Embryonic facial prominence (tissue), 1 donor: ENCODE measurements at regions not wholly inside any gene's neighbourhood (a gene's known extent, or its start where the extent isn't known, plus 50 kb on each side); places are given as distances from the start of the nearest gene placed in this dataset.

ENCODE experiments used
- DNase-seq: peaks from one replicate; pipeline ENCODE4 v3.0.0-alpha.2; 2016; ENCODE audit errors: extremely low spot score

DNA sequence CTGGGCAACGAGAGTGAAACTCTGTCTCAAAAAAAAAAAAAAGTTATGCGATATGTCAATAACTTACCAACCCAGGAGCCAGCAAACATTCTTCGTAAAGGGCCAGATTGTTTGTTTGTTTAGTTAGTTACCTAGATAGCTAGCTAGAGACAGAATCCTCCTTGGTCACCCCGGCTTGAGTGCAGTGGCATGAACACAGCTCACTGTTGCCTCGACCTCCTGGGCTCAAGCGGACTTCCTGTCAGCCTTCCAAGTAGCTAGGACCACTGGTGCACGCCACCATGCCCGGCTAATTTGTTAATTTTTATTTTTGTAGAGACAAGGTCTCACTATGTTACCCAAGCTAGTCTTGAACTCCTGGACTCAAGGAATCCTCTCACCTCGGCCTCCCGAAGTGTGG, 113.0 kb downstream of the LITAF start:
- DNase-seq, result no peak

DNA sequence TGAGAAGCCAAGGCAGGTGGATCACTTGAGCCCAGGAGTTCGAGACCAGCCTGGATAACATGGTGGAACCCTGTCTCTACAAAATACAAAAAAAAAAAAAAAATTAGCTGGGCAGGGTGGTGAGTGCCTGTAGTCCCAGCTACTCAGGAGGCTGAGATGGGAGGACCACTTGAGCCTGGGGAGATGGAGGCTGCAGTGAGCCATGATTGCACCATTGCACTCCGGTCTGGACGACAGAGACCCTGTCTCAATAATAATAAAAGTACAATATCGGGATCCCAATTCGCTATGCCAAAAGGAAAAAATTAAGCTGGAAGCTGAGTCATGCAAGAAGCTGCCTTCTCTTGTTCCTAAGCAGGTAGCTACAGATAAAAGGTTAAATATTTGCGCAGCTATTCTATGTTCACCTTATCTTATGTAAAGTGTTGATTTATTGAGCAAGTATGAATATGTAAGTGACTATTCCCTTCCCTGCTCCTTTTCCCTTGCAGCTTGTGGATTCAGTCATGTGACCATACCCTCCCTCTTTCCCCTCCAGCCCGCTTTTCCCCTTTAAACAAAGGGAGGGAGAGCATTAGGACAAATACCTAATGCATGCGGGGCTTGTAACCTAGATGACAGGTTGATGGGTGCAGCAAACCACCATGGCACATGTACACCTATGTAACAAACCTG, 112.0 kb downstream of the LITAF start:
- no peak for DNase-seq

DNA sequence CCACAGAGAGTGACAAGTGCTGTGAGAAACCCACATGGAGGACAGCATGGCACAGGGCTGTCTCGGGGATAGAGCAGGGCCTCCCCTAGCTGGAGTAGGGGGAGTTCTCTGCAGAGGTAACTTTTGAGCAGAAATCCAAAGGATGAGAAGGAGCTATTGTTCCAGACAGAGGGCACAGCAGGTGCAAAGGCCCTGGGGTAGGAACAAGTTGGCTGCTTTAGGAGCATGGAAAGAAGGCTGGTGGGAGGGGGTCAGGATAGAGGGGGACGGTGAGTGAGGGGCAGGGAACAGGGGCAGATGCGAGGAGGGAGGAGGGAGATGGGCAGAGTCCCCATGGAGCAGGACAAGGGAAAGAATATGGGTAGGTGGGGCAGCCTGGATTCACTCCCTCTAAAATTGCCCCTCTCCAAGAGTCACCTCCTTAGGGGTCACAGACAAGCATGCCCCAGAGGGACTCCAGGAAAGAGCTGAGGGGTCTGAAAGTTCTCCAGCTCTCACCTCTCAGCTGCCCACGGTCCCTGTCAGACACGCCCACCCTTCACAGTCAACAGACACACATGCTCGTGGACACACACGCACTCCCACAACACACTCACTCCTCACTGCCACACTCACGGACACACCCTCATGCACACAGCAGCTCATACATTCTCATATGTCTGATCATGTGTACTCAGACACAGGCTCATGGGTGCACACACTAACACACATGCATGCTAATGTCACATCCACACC, 110.7 kb downstream of the LITAF start:
- DNase-seq, result no peak

DNA sequence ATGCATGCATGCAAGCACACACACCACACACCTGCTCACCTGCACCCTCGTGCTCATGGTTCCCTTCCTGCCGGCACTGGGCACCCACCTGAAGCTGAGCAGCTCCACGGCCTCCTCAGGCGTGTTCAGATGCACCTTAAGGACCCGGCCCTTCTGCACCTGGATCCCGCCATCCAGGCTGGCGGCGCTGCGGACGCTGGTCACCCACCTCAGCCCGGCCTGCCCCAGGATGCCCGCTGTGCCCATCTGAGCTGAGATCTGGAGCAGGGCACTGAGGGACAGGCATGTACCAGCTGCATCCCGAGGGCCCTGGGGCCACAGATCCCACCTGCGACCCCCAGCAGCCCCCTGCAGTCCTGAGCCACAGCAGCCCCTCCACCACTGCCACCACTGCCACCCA, 110.0 kb downstream of the LITAF start:
- DNase-seq, result no peak

DNA sequence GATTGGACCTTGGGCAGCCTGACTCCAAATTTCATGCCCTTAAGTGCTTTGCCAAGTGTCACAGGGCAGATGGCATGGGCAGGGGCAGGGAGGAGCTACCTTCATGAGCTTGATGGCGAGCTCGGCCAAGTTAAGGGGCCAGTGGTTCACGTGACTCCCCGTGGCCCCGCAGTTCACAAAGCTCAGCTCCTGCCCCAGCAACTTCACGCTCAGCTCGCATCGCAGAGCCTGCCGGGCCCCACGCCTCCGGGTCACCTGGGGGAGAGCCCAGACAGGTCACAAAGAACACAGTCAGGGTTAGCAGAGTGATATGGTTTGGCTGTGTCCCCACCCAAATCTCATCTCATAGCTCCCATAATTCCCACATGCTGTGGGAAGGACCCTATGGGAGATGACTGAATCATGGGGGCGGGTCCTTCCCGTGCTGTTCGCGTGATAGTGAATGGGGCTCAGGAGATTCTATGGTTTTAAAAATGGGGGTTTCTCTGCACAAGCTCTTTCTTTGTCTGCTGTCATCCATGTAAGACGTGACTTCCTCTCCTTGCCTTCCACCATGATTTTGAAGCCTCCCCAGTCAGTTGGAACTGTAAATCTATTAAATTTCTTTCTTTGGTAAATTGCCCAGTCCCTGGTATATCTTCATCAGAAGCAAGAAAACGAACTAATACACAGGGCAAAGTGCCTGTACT, 108.1 kb downstream of the LITAF start:
- no peak for DNase-seq

DNA sequence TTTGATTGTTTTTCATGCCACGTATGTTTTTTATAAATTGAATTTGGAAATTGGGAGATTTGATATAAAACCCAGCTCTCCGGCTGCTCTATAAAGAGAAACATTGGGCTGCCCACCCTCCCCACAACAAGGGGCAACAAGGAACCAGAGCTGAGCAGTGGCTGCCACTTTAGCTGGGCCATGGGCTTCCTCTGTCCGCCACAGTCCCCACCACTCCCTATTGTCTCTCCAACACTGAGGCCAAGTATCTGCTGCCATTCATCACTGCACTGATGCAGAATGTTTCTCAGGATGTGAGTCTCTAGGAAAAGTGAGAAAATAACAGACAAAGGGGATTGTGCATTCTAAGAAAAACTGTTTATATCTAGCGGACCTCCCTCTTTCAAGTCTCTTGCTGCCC, 106.8 kb downstream of the LITAF start:
- DNase-seq, result no peak

DNA sequence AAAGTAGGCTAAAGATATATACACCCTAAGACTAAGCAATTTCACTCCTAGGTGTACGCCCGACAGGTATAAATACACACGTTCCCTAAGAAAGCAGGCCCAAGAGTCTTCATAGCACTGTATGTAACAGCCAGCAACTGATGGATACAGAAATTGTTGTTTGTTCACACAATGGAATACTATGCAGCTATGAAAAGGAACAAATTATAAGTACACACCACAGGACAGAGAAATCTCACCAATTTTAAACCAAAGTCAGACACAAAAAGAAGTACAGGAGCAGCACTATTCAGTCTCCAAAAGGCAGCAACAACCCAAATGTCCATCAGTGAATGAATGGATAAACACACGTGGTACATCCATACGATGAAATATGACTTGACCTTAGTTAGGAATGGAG, 106.1 kb downstream of the LITAF start:
- no peak for DNase-seq

DNA sequence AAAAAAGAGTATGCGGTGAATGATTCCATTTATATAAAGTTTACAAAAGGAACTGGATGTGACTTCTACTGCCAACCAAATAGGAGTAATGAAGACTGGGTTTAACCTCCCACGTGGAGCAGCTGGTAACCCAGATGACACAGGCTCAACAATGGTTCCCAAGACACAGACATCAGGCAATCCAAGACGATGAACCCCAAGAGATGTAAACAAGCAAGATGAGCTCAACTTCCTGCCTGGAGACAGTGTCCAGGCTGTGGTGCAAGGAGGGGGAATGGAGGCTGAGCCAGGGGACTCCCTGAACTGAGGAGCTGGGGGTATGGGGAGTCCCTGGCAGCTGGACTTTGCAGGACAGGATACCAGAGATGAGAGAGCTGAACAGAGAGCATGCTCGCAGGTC, 104.7 kb downstream of the LITAF start:
- no peak for DNase-seq

DNA sequence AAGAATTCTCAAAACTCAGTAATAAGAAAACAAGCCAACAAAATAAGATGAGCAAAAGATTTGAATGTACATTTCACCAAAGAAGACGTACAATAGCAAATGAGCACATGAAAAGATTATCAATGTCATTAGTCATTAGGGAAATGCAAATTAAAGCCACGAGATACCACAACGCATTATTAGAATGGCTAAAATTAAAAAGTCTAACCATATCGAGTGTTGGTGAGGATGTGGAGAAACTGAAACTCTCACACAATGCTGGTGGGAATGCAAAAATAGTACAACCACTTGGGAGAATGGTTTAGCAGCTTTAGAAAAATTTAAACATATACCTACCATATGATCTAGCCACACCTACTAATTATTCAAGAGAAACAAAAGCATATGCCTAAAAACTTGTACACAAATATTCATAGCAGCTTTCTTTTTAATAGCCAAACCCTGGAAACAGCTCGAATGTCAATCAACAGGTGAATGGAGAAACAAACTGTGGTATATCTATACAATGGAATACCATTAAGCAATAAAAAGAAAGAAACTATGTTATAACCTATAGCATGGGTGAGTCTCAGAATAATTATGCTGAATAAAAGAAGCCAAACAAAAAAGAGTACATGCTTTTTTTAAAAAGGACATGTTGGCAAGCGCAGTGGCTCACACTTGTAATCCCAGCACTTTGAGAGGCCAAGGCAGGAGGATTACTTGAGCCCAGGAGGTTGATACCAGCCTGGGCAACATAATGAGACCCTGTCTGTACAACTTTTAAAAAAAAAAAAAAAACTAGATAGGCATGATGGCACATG, 103.6 kb downstream of the LITAF start:
- DNase-seq, result no peak

DNA sequence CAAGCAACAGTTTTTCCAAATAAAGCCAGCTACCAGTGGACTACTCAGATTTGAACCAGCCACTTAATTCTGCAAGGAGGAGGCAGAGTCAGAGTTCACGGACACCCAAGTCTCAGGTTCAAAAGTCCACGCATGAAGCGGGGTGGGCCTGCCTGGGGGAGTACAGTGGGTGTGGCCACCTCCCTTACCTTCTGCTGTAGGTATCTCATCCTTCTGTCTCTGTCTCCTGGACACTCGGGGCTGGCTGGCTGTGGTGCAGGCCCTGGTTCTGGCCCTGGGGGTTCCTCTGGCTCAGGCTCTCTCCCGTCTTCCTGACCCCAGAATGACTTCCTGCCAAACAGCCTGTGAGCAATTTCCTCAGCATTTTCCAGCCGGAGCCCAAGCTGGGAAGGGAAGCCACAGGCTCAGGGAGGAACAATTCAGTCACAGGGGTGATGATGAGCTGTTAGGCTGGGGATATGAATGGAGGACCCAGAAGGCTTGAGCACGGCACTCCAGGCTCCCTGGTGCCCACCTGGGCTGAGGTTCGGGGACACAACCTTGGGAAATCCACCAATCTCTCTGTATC, 101.9 kb downstream of the LITAF start:
- DNase-seq, result no peak

DNA sequence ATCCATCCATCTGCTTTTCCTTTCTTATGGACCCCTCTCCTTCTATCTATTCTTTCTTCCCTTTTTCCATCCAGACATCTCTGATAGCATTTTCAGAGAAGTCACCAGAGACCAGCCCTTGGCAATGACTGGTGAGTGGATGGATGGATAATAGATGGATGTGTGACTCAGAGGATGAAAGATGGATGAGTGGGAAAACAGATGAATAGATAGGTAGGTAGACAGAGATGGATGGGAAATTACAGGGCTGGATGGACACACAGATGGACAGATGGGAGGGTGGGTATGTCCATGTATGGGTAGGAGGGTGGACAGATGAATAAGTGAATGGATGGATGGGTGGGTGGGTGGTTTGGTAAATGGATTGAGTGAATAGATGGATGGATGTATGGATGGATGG, 101.0 kb downstream of the LITAF start:
- DNase-seq, result no peak

DNA sequence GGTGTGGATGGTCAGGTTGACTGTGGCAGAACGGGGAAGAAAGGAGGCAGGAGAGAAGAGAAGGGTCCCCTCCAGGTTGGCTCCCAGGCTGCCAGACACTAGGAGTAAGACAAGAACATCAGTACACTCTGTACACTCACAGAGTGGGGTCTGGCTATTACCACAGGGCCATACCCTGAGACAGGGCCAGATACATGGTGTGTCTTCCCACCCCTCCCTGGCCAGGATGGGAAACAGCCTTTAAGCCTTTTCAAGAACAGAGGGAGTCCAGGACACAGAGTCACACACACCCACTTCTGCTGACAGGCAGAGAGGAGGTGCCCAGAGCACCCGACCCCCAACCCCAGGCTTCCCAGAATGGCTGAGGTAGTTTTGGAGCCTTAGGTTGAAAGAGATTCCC, 99.4 kb downstream of the LITAF start:
- no peak for DNase-seq

DNA sequence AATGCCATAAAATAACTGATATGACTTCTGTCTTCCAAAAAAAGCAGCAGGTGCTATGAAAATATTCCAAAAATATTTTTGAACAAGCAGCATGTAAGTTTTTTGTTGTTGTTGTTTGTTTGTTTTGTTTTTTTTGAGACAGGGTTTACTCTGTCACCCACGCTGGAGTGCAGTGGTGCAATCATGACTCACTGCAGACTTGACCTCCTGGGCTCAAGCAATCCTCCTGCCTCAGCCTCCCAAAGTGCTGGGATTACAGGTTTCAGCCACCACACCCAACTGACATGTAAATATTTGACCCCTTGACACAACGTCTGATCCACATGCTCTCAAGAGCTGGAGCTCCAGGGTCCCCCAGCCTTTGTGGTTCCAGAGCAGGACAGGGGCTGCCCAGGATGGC, 98.4 kb downstream of the LITAF start:
- no peak for DNase-seq

DNA sequence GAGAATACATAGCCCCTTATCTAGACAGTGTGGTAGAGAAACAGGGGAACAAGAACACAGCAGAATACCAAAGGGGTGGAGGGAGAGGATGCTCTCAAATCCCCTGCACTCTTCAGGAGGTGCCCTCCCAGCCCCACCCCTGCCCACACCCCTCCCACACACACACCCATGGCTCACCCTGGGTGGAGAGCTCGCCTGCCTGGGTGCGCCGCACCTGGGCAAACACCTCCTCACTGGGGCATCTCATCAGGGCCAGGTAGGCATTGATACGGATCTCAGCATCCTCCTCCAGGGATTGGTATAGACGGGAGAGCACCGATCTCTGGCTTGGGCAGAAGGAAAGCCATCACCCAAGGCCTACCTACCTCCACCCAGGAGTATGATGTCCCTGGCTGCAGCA, 95.2 kb downstream of the LITAF start:
- DNase-seq, result no peak

DNA sequence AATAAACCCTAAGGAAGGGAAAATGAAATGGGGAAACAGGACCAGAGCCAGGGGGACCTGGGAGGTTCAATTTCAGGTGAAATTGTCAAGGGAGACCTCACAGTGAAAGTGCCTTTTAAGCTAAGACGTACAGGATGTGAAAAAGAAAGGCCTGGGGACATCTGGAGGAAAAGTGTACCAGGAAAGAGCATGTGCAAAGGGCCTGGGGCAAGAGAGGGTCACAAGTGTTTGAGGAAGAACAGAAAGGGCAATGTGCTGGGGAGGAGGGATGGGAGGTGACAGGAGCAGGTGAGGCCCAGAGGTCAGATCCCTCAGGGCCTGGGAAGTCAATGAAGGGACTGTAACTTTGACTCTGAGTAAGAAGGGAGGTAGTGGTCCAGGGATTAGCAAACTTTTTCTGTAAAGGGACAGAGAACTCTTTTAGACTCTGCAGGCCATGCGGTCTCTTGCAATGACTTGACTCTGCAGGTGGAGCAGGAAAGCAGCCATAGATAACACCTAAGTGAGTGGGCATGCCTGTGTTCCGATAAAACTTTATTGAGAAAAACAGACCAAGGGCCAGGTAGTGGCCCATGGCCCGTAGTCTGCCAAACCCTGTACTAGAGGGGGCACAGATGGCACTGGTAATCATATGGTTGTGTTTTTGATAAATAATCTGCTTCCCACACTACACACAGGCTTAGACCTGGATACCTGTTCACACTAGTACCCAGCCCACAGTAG, 93.8 kb downstream of the LITAF start:
- no peak for DNase-seq

DNA sequence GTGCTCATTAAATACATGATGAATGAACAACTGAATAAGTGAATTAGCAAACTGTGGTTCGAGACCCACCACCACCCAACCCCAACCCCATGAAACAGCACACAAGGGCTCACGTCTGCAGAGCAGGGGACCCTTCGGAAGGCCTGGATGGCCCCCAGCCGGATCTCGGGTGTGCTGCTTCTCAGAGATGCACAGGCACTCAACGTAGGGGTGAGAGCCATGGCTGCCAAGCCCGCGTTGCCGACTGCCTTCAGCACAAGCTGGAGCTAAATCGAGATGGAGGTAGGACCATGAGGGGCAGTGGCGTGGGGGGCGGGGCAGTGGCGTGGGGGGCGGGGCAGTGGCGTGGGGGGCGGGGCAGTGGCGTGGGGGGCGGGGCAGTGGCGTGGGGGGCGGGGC, 93.2 kb downstream of the LITAF start:
- DNase-seq, result no peak

DNA sequence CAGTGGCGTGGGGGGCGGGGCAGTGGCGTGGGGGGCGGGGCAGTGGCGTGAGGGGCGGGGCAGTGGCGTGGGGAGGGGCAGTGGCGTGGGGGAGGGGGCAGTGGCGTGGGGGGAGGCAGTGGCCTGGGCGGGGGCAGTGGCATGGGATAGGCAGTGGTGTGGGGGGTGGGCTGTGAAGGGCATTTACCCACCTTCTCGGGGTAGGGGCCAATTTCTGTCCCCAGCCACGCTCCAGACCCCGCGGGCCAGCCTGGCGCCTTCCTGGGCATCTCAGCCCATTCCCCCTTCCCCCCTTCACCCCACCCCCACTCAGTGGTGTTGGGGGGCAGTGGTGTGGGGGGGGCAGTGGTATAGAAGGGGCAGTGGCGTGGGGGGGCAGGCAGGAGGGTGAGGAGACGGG, 92.7 kb downstream of the LITAF start:
- DNase-seq, result no peak

DNA sequence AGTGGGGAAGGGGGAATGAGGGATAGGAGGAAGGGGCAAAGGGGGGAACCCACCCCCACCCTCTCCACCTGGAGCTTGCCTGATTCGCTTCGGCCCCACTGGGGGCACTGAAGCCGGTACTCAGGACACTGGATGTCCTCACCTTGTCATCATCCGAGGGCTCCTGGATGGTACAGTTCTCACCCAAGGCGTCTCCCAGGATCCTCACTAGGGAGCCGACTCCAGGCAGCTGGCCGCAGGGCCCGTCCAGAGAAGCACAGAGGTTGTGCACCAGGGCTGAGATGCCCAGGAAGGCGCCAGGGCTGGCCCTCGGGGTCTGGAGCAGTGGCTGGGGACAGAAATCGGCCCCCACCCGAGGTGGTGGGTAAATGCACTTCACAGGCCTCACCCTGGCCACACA, 92.3 kb downstream of the LITAF start:
- no peak for DNase-seq

DNA sequence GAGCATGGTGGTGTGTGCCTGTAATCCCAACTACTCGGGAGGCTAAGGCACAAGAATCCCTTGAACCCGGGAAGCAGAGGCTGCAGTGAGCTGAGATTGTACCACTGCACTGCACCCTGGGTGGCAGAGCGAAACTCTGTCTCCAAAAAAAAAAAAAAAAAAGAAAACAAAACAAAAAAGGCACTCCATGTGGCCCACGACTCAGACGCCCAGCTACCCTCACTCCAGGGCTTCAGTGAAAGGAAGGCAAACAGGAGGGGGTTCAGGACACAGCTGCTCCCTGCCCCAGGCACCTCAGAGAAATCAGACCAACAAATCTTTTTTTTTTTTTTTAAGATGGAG, 91.7 kb downstream of the LITAF start:
- DNase-seq, result no peak
